ENCODE measurements at regions not wholly inside any gene's neighbourhood (a gene's known extent, or its start where the extent isn't known, plus 50 kb on each side); places are given as distances from the start of the nearest gene placed in this dataset.

DNA sequence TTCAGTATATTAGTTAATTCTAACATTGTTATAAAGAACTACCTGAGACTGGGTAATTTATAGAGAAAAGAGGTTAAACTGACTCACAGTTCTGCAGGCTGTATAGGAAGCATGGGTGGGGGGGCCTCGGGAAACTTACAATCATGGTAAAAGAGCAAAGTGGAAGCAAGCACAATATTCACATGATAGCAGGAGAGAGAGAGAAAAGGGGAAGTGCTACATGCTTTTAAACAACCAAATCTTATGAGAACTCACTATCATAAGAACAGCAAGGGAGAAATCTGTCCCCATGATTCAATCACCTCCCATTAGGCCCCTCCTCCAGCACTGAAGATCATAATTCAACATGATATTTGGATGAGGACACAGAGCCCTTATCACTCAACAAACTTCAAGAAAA is 324.9 kb downstream of the ZNF608 start:
- no peaks in the 10 kb centered on the region for H4K20me1 ChIP-seq (ENCODE audit: insufficient read depth)
- no peaks in the 10 kb centered on the region for H3K36me3 ChIP-seq (ENCODE audit: insufficient read depth)
- H3K27ac ChIP-seq, result no peak overlapping the region
- TF ChIP-seq, protein P1, sequence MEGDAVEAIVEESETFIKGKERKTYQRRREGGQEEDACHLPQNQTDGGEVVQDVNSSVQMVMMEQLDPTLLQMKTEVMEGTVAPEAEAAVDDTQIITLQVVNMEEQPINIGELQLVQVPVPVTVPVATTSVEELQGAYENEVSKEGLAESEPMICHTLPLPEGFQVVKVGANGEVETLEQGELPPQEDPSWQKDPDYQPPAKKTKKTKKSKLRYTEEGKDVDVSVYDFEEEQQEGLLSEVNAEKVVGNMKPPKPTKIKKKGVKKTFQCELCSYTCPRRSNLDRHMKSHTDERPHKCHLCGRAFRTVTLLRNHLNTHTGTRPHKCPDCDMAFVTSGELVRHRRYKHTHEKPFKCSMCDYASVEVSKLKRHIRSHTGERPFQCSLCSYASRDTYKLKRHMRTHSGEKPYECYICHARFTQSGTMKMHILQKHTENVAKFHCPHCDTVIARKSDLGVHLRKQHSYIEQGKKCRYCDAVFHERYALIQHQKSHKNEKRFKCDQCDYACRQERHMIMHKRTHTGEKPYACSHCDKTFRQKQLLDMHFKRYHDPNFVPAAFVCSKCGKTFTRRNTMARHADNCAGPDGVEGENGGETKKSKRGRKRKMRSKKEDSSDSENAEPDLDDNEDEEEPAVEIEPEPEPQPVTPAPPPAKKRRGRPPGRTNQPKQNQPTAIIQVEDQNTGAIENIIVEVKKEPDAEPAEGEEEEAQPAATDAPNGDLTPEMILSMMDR (conservative IDR thresholded peaks at IDR 0.05; ENCODE audit: low read depth, low read length), result no peak
- no peaks in the 10 kb centered on the region for H3K27me3 ChIP-seq (ENCODE audit: insufficient read depth, low read depth)
- no peak overlapping the region for H2AFZ ChIP-seq (ENCODE audit: low read depth)
- no peaks in the 10 kb centered on the region for H3K79me2 ChIP-seq (ENCODE audit: insufficient read depth, low read depth)
- H3K4me3 ChIP-seq (IDR thresholded peaks at IDR 0.05; ENCODE audit: insufficient read depth, low read depth, low read length), result no peak overlapping the region
- no peak overlapping the region for H3K9ac ChIP-seq
- H3K4me2 ChIP-seq, result no peak overlapping the region
- no peaks in the 10 kb centered on the region for H3K4me1 ChIP-seq (ENCODE audit: low read depth, poor library complexity, severe bottlenecking)

DNA sequence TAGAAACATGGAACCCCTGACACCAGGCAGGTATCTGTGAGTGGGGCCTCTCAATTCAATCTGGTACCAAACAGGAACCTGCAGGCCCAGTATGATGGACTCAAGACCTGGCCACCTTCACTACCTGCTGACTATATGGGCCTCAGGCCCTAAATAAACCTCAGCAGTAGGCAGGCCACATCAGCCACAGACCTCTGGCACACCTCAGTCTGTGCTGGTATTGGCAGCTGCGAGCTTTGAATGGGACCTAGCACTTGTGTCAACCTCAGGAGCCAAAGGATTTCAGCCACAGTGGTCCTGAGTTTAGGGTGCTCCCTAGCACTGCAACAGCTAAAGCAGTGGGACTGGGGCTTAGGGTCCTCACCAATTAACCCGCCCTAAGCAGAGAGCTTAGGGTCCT is 325.5 kb downstream of the ZNF608 start:
- H3K27ac ChIP-seq, result no peak overlapping the region

DNA sequence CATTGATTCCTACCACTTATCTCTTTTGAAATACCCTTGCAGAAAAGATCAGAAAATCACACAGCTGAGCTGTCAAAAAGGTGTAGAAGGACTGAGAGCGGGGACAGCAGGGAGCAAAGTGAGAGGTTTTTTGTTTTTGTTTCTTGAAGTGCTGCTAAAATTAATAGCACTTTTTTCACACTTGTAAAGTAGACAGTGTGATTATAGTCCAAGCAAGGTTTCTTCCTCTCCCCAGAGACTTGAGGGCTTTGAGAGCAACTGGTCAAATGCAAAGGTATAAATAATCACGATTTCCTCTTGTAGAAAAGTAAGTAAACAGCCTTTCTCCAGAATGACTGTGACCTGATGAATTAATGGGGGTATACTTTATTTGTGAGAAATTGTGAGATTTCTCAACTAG is 326.9 kb downstream of the ZNF608 start:
- TF ChIP-seq, protein P1 (conservative IDR thresholded peaks at IDR 0.05; ENCODE audit: low read depth, low read length), result no peak
- H3K36me3 ChIP-seq (ENCODE audit: insufficient read depth), result no peaks in the 10 kb centered on the region
- H3K4me3 ChIP-seq (IDR thresholded peaks at IDR 0.05; ENCODE audit: insufficient read depth, low read depth, low read length), result no peak overlapping the region
- no peak overlapping the region for H2AFZ ChIP-seq (ENCODE audit: low read depth)
- H3K79me2 ChIP-seq (ENCODE audit: insufficient read depth, low read depth), result no peaks in the 10 kb centered on the region
- no peak overlapping the region for H3K4me2 ChIP-seq
- H3K9ac ChIP-seq, result no peak overlapping the region
- no peak overlapping the region for H3K27ac ChIP-seq
- no peaks in the 10 kb centered on the region for H4K20me1 ChIP-seq (ENCODE audit: insufficient read depth)
- H3K27me3 ChIP-seq (ENCODE audit: insufficient read depth, low read depth), result no peaks in the 10 kb centered on the region
- H3K4me1 ChIP-seq (ENCODE audit: low read depth, poor library complexity, severe bottlenecking), result no peaks in the 10 kb centered on the region

More for the DNA sequence above, 325.5 kb downstream of the ZNF608 start:
- Histone ChIP-seq H3K4me2 (no peak overlapping the region), H2AFZ (ENCODE audit: low read depth) (no peak overlapping the region), H3K27me3 (ENCODE audit: insufficient read depth, low read depth) (no peaks in the 10 kb centered on the region), H3K4me3 (IDR thresholded peaks at IDR 0.05; ENCODE audit: insufficient read depth, low read depth, low read length) (no peak overlapping the region), H4K20me1 (ENCODE audit: insufficient read depth) (no peaks in the 10 kb centered on the region), H3K36me3 (ENCODE audit: insufficient read depth) (no peaks in the 10 kb centered on the region), H3K79me2 (ENCODE audit: insufficient read depth, low read depth) (no peaks in the 10 kb centered on the region), H3K9ac (no peak overlapping the region), H3K4me1 (ENCODE audit: low read depth, poor library complexity, severe bottlenecking) (no peaks in the 10 kb centered on the region)
- TF ChIP-seq, protein P1 (conservative IDR thresholded peaks at IDR 0.05; ENCODE audit: low read depth, low read length), result no peak

DNA sequence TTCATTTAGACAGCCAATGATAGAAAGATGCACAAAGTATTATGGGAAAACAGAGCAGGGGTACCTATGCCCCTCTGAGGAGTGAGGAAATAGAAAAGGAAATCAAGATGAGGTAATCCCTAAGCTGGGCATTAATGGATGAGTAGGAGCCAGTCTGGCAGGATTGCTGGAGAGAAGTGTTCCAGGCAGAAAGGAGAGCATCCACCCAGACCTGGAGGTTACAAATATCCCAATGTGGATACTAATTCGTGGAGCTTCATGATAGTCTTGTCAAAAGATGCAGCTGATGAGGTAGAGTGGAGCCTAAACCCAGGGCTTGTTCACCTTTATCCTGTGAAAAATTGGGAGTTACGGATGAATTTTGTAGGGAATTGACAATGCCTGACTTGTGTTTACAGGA is 328.0 kb downstream of the ZNF608 start:
- Histone ChIP-seq H3K9ac (no peak overlapping the region), H2AFZ (ENCODE audit: low read depth) (no peak overlapping the region), H3K36me3 (ENCODE audit: insufficient read depth) (no peaks in the 10 kb centered on the region), H3K4me3 (IDR thresholded peaks at IDR 0.05; ENCODE audit: insufficient read depth, low read depth, low read length) (no peak overlapping the region), H3K4me1 (ENCODE audit: low read depth, poor library complexity, severe bottlenecking) (no peaks in the 10 kb centered on the region), H3K27me3 (ENCODE audit: insufficient read depth, low read depth) (no peaks in the 10 kb centered on the region), H3K79me2 (ENCODE audit: insufficient read depth, low read depth) (no peaks in the 10 kb centered on the region), H4K20me1 (ENCODE audit: insufficient read depth) (no peaks in the 10 kb centered on the region), H3K4me2 (no peak overlapping the region), H3K27ac (no peak overlapping the region)
- TF ChIP-seq, protein P1 (conservative IDR thresholded peaks at IDR 0.05; ENCODE audit: low read depth, low read length), result no peak
